ENCODE measurements at regions not wholly inside any gene's neighbourhood (a gene's known extent, or its start where the extent isn't known, plus 50 kb on each side); places are given as distances from the start of the nearest gene placed in this dataset.

DNA sequence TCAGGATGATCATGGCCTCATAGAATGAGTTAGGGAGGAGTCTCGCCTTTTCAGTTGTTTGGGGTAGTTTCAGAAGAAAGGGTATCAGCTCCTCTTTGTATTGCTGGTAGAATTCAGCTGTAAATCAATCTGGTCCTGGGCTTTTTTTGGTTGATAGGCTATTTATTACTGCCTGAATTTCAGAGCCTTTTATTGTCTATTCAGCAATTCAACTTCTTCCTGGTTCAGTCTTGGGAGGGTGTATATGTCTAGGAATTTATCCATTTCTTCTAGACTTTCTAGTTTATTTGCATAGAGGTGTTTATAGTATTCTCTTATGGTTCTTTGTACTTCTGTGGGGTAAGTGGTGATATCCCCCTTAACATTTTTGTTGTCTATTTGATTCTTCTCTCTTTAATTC lies 1024.2 kb downstream of the DIPK2A start:
- DNase-seq (ENCODE audit: low spot score) = no peak
- TF ChIP-seq CTCF (IDR thresholded peaks at IDR 0.05; ENCODE audit: extremely low read depth, missing control alignments) = no peak

GRCh38 chr3:145005427-145005826 lies 1033.8 kb downstream of the DIPK2A start:
- no peak for DNase-seq (ENCODE audit: low spot score)
- no peak for TF ChIP-seq CTCF (IDR thresholded peaks at IDR 0.05; ENCODE audit: extremely low read depth, missing control alignments)

GRCh38 chr3:145006271-145006670 lies 1034.6 kb downstream of the DIPK2A start:
- DNase-seq (ENCODE audit: low spot score) = no peak
- no peak for TF ChIP-seq CTCF (IDR thresholded peaks at IDR 0.05; ENCODE audit: extremely low read depth, missing control alignments)

DNA sequence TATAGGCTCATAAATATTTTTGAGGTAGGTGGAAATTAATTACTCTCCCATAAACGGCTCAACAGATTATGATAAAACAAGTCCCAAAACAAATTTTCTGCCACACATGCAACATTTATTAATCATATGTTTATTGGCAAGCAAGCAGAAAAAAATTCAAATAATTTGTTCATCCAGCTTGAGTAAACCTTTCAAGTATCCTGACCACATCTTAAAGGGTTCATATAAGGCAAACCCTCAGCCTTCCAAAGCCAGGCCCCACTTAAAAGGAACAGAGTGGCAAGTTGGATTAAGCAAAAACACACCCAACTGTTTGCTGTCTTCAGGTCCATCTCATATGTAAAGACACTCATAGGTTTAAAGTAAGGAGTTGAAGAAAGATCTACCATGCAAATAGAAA lies 1042.3 kb downstream of the DIPK2A start:
- no peak for TF ChIP-seq CTCF (IDR thresholded peaks at IDR 0.05; ENCODE audit: extremely low read depth, missing control alignments)

GRCh38 chr3:145015253-145015652 lies 1043.6 kb downstream of the DIPK2A start:
- DNase-seq (ENCODE audit: low spot score) = no peak
- TF ChIP-seq CTCF (IDR thresholded peaks at IDR 0.05; ENCODE audit: extremely low read depth, missing control alignments) = no peak

More for the DNA sequence above, 1042.3 kb downstream of the DIPK2A start:
- DNase-seq (ENCODE audit: low spot score) = no peak

- no peak for TF ChIP-seq CTCF (IDR thresholded peaks at IDR 0.05; ENCODE audit: extremely low read depth, missing control alignments)
- DNase-seq (ENCODE audit: low spot score) = no peak
These were observed 1046.3 kb downstream of the DIPK2A start for GRCh38 chr3:145017959-145018358.

- no peak for TF ChIP-seq CTCF (IDR thresholded peaks at IDR 0.05; ENCODE audit: extremely low read depth, missing control alignments)
These were observed 1050.8 kb downstream of the DIPK2A start for GRCh38 chr3:145022447-145022846.

More at GRCh38 chr3:145022447-145022846, 1050.8 kb downstream of the DIPK2A start:
- no peak for DNase-seq (ENCODE audit: low spot score)
